CD14-positive monocyte (primary cell): ENCODE measurements at regions not wholly inside any gene's neighbourhood (a gene's known extent, or its start where the extent isn't known, plus 50 kb on each side); places are given as distances from the start of the nearest gene placed in this dataset.

Source experiments
- DNase-seq, 3 donors: peaks; one replicate each; pipeline ENCODE4 v3.0.0-alpha.2; 2011 to 2022
- H2AFZ ChIP-seq: 2 replicates; pipeline ENCODE4 v1.6.0; 2012; ENCODE audit warnings: mild to moderate bottlenecking, low read depth, low read length, inconsistent platforms; ENCODE audit not compliant: insufficient read depth, poor library complexity, severe bottlenecking
- H3K27ac ChIP-seq, 2 donors: 1 replicate in 1 of 2; 2 replicates in 1 of 2; pipeline ENCODE4 v1.5.1; 2012 to 2013; ENCODE audit warnings: low read length in 2 of 2, control low read depth in 1 of 2, inconsistent platforms in 1 of 2, low read depth in 1 of 2, mild to moderate bottlenecking in 1 of 2
- H3K27me3 ChIP-seq, 2 donors: one replicate each; pipeline versions ENCODE4 v1.6.0 to v1.6.1; 2011 to 2013; ENCODE audit warnings: low read length in 2 of 2; ENCODE audit not compliant: control insufficient read depth in 2 of 2, insufficient read depth in 2 of 2
- H3K36me3 ChIP-seq, 2 donors: replicated peaks in 1 of 2; 1 replicate in 1 of 2; 2 replicates in 1 of 2; pipeline versions ENCODE4 v1.5.1 to v1.6.1; 2012 to 2013; ENCODE audit warnings: low read length in 2 of 2, control low read depth in 1 of 2, inconsistent platforms in 1 of 2, mild to moderate bottlenecking in 1 of 2; ENCODE audit not compliant: insufficient read depth in 2 of 2, control insufficient read depth in 1 of 2
- H3K4me1 ChIP-seq, 2 donors: 1 replicate in 1 of 2; 2 replicates in 1 of 2; pipeline versions ENCODE4 v1.5.1 to v1.6.1; 2012 to 2013; ENCODE audit warnings: low read length in 2 of 2, control low read depth in 1 of 2, inconsistent platforms in 1 of 2, mild to moderate bottlenecking in 1 of 2, moderate library complexity in 1 of 2; ENCODE audit not compliant: insufficient read depth in 2 of 2, control insufficient read depth in 1 of 2
- H3K4me2 ChIP-seq: replicated peaks from 2 replicates; pipeline ENCODE3; 2012; ENCODE audit warnings: low read length, moderate library complexity, mild to moderate bottlenecking; ENCODE audit not compliant: poor library complexity, severe bottlenecking; ENCODE audit errors: extremely low read depth
- H3K4me3 ChIP-seq, 3 experiments: fragments of 200-600 bp in 1 of 3; sonication (generic) in 1 of 3; replicated peaks in 1 of 3; 1 replicate in 2 of 3; 2 replicates in 1 of 3; pipeline ENCODE4 v1.5.1; 2011 to 2013; ENCODE audit warnings: low read length in 3 of 3, mild to moderate bottlenecking in 3 of 3, control low read depth in 2 of 3, low read depth in 2 of 3, inconsistent platforms in 1 of 3, moderate library complexity in 1 of 3
- H3K79me2 ChIP-seq: 2 replicates; pipeline ENCODE4 v1.6.0; 2012; ENCODE audit warnings: mild to moderate bottlenecking, control low read depth, inconsistent platforms, low read length, moderate library complexity; ENCODE audit not compliant: insufficient read depth
- H3K9ac ChIP-seq: 2 replicates; pipeline ENCODE4 v1.6.0; 2017; ENCODE audit warnings: low read length, mild to moderate bottlenecking; ENCODE audit not compliant: insufficient read depth, poor library complexity, severe bottlenecking
- H3K9me3 ChIP-seq, 2 donors: replicated peaks in 1 of 2; 1 replicate in 1 of 2; 2 replicates in 1 of 2; pipeline versions ENCODE4 v1.5.1 to v1.6.1; 2012 to 2013; ENCODE audit warnings: low read length in 2 of 2, control low read depth in 1 of 2; ENCODE audit not compliant: control insufficient read depth in 1 of 2, insufficient read depth in 1 of 2
- H4K20me1 ChIP-seq: 2 replicates; pipeline ENCODE4 v1.6.0; 2012; ENCODE audit warnings: mild to moderate bottlenecking, low read length, control low read depth, moderate library complexity; ENCODE audit not compliant: insufficient read depth
- H3K27ac Mint-ChIP-seq, 7 donors: one replicate each; pipeline ENCODE4 v1.8.0; 2020; ENCODE audit warnings: mild to moderate bottlenecking in 7 of 7, mixed read lengths in 7 of 7, moderate library complexity in 6 of 7, inconsistent platforms in 2 of 7
- H3K27me3 Mint-ChIP-seq, 3 donors: one replicate each; pipeline ENCODE4 v1.8.0; 2021 to 2022; ENCODE audit warnings: low read depth in 3 of 3, mild to moderate bottlenecking in 3 of 3, mixed read lengths in 3 of 3, moderate library complexity in 3 of 3, inconsistent platforms in 1 of 3
- H3K36me3 Mint-ChIP-seq, 2 donors: one replicate each; pipeline ENCODE4 v1.8.0; 2020; ENCODE audit warnings: mixed read lengths in 2 of 2, inconsistent platforms in 1 of 2, mild to moderate bottlenecking in 1 of 2
- H3K4me1 Mint-ChIP-seq: one replicate; pipeline ENCODE4 v1.8.0; 2020; ENCODE audit warnings: mild to moderate bottlenecking, mixed read lengths
- H3K4me3 Mint-ChIP-seq, 2 donors: one replicate each; pipeline ENCODE4 v1.8.0; 2020; ENCODE audit warnings: mild to moderate bottlenecking in 2 of 2, mixed read lengths in 2 of 2, moderate library complexity in 1 of 2
- H3K9me3 Mint-ChIP-seq, 7 donors: one replicate each; pipeline ENCODE4 v1.8.0; 2020 to 2022; ENCODE audit warnings: mixed read lengths in 7 of 7, mild to moderate bottlenecking in 6 of 7, moderate library complexity in 6 of 7, inconsistent platforms in 2 of 7
- CTCF ChIP-seq: fragments of 200-600 bp; IDR thresholded peaks from one replicate; pipeline ENCODE4 v1.8.0; 2022; ENCODE audit warnings: antibody characterized with exemption, mild to moderate bottlenecking
- WGBS: methylation state at CpG from one replicate; pipeline ENCODE4 v1.1.5; 2013; ENCODE audit warnings: missing lambda C conversion rate; ENCODE audit not compliant: insufficient coverage; 5-methylcytosine and 5-hydroxymethylcytosine counted together
- intact Hi-C, 2 donors: fragments of 100-400 bp; cut with micrococcal nuclease; formaldehyde crosslinking; loops; one replicate each; pipeline versions ENCODE4 v1.15.0 to v1.15.1; 2023

GRCh38 chr3:31364711-31365110 lies 168.0 kb upstream of the STT3B start:
- H3K79me2 ChIP-seq = no peaks in the 10 kb centered on the region
- no peak overlapping the region for H3K4me3 ChIP-seq
- DNase-seq = no peak
- H4K20me1 ChIP-seq = no peaks in the 10 kb centered on the region
- H2AFZ ChIP-seq = no peak overlapping the region
- no peak overlapping the region for H3K9ac ChIP-seq
- H3K27ac ChIP-seq = no peak overlapping the region
- no peaks in the 10 kb centered on the region for H3K36me3 ChIP-seq
- Mint-ChIP-seq H3K9me3 (peaks cover 0 to 7% (median 1%) of the 10 kb centered on the region in 7 donors), H3K36me3 (no peaks in the 10 kb centered on the region), H3K4me1 (no peaks in the 10 kb centered on the region), H3K27ac (no peak overlapping the region), H3K4me3 (no peak overlapping the region), H3K27me3 (no peaks in the 10 kb centered on the region)
- H3K4me2 ChIP-seq = no peak overlapping the region
- intact Hi-C loops = no loop called here
- H3K4me1 ChIP-seq = no peaks in the 10 kb centered on the region
- no peak for TF ChIP-seq CTCF
- no peaks in the 10 kb centered on the region for H3K9me3 ChIP-seq
- H3K27me3 ChIP-seq = no peaks in the 10 kb centered on the region

GRCh38 chr3:31367518-31367917 lies 165.2 kb upstream of the STT3B start:
- H3K79me2 ChIP-seq = no peaks in the 10 kb centered on the region
- H3K27me3 Mint-ChIP-seq = no peaks in the 10 kb centered on the region
- intact Hi-C loops = no loop called here
- no peak overlapping the region for H3K9ac ChIP-seq
- no CpG with 5 or more reads among the region's 2 CpGs for WGBS
- no peaks in the 10 kb centered on the region for H3K4me1 Mint-ChIP-seq
- no peaks in the 10 kb centered on the region for H3K36me3 Mint-ChIP-seq
- DNase-seq = no peak
- peaks cover 0 to 7% (median 1%) of the 10 kb centered on the region in 7 donors for H3K9me3 Mint-ChIP-seq
- no peak for TF ChIP-seq CTCF
- H3K27ac ChIP-seq = no peak overlapping the region
- H3K27me3 ChIP-seq = no peaks in the 10 kb centered on the region
- no peaks in the 10 kb centered on the region for H3K36me3 ChIP-seq
- H3K4me2 ChIP-seq = no peak overlapping the region
- no peaks in the 10 kb centered on the region for H3K4me1 ChIP-seq
- H3K4me3 ChIP-seq = no peak overlapping the region
- peak overlapping the region in 1 of 7 donors; percentile 38 for H3K27ac Mint-ChIP-seq
- H2AFZ ChIP-seq = no peak overlapping the region
- H4K20me1 ChIP-seq = no peaks in the 10 kb centered on the region
- H3K4me3 Mint-ChIP-seq = no peak overlapping the region
- H3K9me3 ChIP-seq = no peaks in the 10 kb centered on the region
